LNCAP (cell line): ENCODE measurements at regions not wholly inside any gene's neighbourhood (a gene's known extent, or its start where the extent isn't known, plus 50 kb on each side); places are given as distances from the start of the nearest gene placed in this dataset.

Experiments
- TF ChIP-seq, protein P1 (sequence below): fragments of 450-650 bp; IDR thresholded peaks from 2 replicates; pipeline ENCODE4 v1.5.1; 2017; ENCODE audit warnings: mild to moderate bottlenecking

- TF ChIP-seq, protein P1, sequence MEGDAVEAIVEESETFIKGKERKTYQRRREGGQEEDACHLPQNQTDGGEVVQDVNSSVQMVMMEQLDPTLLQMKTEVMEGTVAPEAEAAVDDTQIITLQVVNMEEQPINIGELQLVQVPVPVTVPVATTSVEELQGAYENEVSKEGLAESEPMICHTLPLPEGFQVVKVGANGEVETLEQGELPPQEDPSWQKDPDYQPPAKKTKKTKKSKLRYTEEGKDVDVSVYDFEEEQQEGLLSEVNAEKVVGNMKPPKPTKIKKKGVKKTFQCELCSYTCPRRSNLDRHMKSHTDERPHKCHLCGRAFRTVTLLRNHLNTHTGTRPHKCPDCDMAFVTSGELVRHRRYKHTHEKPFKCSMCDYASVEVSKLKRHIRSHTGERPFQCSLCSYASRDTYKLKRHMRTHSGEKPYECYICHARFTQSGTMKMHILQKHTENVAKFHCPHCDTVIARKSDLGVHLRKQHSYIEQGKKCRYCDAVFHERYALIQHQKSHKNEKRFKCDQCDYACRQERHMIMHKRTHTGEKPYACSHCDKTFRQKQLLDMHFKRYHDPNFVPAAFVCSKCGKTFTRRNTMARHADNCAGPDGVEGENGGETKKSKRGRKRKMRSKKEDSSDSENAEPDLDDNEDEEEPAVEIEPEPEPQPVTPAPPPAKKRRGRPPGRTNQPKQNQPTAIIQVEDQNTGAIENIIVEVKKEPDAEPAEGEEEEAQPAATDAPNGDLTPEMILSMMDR, result no peak
Observed at GRCh38 chr5:116964438-116964837, 389.8 kb upstream of the SEMA6A start.

DNA sequence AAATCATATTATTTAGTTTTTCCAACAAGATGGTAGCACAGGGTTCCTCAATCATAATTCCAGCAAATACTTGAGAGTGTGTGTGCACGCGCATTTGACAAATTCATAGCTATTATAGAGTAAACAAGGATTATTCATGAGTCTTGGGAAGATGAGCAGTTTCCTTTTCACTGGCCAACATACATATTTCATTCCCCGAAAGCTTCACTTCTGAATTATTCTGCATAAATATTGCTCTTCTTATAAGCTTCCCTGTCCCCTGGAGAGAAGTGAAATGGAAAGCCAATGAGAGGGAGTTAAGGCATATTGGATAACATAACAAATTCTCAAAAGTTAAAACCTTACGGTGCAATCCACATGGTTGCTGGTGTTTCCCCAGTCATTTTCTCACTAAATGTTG, 386.4 kb upstream of the SEMA6A start:
- TF ChIP-seq, protein P1, result no peak

DNA sequence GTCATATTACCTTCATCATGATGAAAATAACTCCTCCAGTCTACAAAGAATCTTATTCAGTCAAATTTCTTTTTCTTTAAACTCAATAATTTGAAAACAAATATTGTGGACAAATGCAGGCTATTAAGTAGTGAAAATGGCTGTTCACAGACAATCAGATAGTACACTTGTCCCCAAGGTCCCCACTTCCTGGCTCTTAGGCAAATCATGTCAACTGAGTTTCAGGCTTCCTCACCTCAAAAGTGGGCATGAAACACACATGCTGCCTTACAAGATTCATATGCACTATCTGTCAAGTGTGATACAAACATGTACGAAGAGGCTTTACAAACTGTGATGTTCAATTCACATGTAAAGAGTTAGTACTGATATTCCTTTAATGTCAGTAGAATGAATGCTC, 385.2 kb upstream of the SEMA6A start:
- TF ChIP-seq, protein P1, result no peak

- TF ChIP-seq, protein P1, result no peak
Observed at GRCh38 chr5:116953251-116953930, 378.8 kb upstream of the SEMA6A start.

GRCh38 chr5:116951219-116951618, 376.6 kb upstream of the SEMA6A start:
- TF ChIP-seq, protein P1, result no peak

DNA sequence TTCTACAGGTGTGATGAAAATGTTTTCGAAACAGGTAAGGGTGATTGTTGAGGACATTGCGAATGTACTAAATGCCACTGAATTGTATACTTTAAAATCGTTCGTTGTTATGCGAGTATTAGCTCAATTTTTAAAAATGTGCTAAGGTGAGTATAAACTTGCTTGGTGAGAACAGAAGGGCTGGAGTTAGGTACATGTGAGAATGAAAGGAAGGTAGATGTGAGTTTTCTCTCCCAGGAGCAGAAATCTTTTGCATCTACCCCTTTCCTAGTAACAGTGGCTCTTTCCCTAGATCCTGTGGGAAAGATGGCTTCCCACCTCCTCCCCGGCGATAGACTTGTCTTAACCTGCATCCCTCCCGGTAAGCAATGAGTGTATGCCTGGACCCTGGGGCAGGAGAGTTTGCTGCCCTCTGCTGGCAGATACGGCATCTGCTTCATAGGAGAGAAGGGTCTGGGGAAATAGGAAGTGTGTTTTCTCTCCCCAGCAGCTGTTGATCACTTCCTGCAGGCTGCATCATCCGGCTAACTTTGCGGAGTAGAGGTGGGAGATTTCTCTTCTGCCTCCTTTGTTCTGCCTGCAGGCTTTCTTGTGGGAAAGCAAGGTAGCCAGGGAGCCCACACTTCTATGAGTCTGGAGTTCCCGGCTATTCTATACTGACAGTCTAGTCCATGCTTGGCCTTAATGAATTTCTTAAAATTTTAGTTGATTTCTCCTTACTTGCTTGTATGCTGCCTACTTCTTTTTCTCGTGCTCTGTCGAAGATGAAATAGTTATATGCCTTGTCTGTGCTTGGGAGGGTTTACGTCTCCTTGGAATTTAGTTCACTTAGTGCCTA, 373.3 kb upstream of the SEMA6A start:
- TF ChIP-seq, protein P1, result peak; percentile 76

GRCh38 chr5:116944183-116944582, 369.6 kb upstream of the SEMA6A start:
- TF ChIP-seq, protein P1, result no peak
